ENCODE measurements at regions not wholly inside any gene's neighbourhood (a gene's known extent, or its start where the extent isn't known, plus 50 kb on each side); places are given as distances from the start of the nearest gene placed in this dataset.

DNA sequence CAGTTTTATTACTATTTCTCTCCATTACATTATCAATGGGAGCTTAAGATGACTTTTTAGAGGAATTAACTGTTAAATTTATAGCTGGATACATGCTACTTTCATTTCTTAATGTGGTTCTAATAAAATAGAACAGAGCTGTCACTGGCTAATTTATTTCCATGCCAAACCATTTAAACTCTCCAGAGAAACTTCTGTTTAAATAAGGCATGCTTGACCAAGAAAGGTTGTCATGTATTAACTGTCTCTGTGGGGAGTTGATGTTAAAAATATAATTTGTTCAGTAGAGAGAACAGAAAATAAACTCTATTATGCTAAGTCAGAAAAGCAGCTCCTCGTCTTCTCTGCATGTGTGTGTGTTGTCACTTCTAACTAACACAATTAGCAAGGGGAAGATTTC is 447.4 kb downstream of the SLC16A7 start:
- intact Hi-C loops (cut with DNase I; ENCODE audit: low total_unique reads): no loop called here
- no peaks in the 10 kb centered on the region for H3K4me1 ChIP-seq
- H3K9me3 ChIP-seq: no peaks in the 10 kb centered on the region
- H3K27ac ChIP-seq: no peak overlapping the region
- H3K27me3 ChIP-seq: no peaks in the 10 kb centered on the region
- TF ChIP-seq POLR2AphosphoS5 (IDR thresholded peaks at IDR 0.05) (no peak), POLR2A (IDR thresholded peaks at IDR 0.05) (no peak)
- TF ChIP-seq, protein P1, sequence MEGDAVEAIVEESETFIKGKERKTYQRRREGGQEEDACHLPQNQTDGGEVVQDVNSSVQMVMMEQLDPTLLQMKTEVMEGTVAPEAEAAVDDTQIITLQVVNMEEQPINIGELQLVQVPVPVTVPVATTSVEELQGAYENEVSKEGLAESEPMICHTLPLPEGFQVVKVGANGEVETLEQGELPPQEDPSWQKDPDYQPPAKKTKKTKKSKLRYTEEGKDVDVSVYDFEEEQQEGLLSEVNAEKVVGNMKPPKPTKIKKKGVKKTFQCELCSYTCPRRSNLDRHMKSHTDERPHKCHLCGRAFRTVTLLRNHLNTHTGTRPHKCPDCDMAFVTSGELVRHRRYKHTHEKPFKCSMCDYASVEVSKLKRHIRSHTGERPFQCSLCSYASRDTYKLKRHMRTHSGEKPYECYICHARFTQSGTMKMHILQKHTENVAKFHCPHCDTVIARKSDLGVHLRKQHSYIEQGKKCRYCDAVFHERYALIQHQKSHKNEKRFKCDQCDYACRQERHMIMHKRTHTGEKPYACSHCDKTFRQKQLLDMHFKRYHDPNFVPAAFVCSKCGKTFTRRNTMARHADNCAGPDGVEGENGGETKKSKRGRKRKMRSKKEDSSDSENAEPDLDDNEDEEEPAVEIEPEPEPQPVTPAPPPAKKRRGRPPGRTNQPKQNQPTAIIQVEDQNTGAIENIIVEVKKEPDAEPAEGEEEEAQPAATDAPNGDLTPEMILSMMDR (IDR thresholded peaks at IDR 0.05): no peak
- DNase-seq (ENCODE audit: low spot score in 2 of 2): no peak
- H3K36me3 ChIP-seq: no peaks in the 10 kb centered on the region
- no peak overlapping the region for H3K4me3 ChIP-seq

DNA sequence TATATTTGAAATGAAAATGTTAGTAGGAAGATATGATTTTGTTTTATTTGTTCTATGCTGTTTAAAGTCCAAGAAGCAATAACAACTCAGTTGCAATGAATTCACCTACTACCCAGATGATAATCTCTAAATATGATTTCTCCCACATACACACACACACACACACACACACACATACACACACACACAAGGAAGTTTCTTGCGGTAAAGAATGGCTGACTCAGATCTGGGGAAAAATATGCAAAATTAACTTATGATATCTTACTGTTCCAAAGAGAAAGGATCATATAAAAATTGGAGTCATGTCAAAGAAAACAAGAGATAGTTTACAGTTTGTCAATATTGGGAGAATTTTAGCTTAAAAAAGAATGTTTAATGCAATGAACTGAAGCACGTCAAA is 456.7 kb downstream of the SLC16A7 start:
- no peak overlapping the region for H3K4me3 ChIP-seq
- TF ChIP-seq POLR2A (IDR thresholded peaks at IDR 0.05): no peak
- no peak for TF ChIP-seq POLR2AphosphoS5 (IDR thresholded peaks at IDR 0.05)
- TF ChIP-seq, protein P1 (IDR thresholded peaks at IDR 0.05): no peak
- intact Hi-C loops (cut with DNase I; ENCODE audit: low total_unique reads): no loop called here
- H3K27me3 ChIP-seq: no peaks in the 10 kb centered on the region
- H3K27ac ChIP-seq: no peak overlapping the region
- H3K4me1 ChIP-seq: no peaks in the 10 kb centered on the region
- H3K36me3 ChIP-seq: no peaks in the 10 kb centered on the region
- no peak for DNase-seq (ENCODE audit: low spot score in 2 of 2)
- H3K9me3 ChIP-seq: no peaks in the 10 kb centered on the region

DNA sequence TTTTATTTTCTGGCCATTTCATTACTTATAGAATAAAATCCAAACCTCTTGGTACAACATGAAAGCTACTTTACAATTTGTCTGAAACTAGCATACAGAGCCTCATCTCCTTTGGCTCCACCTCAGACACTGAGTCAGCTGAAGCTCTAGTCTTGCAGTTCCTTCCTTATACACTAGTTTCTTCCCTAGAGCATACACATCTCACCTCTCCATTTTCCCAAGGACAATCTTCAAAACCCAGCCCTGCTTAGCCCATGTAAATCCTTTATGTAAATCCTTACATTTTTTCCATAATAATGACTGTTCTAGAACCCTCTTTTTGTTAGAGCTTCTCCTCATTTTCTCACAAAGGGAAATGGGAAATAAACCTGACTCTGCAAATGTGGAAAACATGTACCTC is 463.4 kb downstream of the SLC16A7 start:
- H3K36me3 ChIP-seq: no peaks in the 10 kb centered on the region
- H3K4me3 ChIP-seq: no peak overlapping the region
- H3K4me1 ChIP-seq: no peaks in the 10 kb centered on the region
- no peaks in the 10 kb centered on the region for H3K27me3 ChIP-seq
- no peak for DNase-seq (ENCODE audit: low spot score in 2 of 2)
- intact Hi-C loops (cut with DNase I; ENCODE audit: low total_unique reads): no loop called here
- no peak for TF ChIP-seq POLR2A (IDR thresholded peaks at IDR 0.05)
- no peak for TF ChIP-seq POLR2AphosphoS5 (IDR thresholded peaks at IDR 0.05)
- TF ChIP-seq, protein P1 (IDR thresholded peaks at IDR 0.05): no peak
- H3K27ac ChIP-seq: no peak overlapping the region
- no peaks in the 10 kb centered on the region for H3K9me3 ChIP-seq

DNA sequence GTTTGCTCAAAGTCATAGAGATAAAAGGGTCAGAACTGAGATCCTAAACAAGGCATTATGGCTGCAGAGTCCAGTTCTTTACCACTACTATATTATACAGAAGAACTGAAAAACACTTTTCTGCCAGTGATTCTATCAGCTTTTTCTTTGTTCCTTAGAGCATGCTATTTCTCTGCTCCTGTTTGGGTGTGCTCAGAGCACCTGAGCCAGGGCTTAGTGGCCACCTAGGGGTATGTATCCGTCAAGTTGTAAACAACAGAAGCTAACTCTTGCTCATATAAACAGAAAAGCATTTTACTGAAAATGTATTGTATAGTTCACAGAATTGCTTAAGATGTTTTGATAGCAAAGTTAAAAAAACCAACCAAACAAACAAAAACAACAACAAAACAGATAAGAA is 470.8 kb downstream of the SLC16A7 start:
- H3K4me3 ChIP-seq: no peak overlapping the region
- intact Hi-C loops (cut with DNase I; ENCODE audit: low total_unique reads): no loop called here
- TF ChIP-seq POLR2A (IDR thresholded peaks at IDR 0.05): no peak
- DNase-seq (ENCODE audit: low spot score in 2 of 2): no peak
- H3K36me3 ChIP-seq: no peaks in the 10 kb centered on the region
- no peaks in the 10 kb centered on the region for H3K4me1 ChIP-seq
- H3K9me3 ChIP-seq: no peaks in the 10 kb centered on the region
- no peaks in the 10 kb centered on the region for H3K27me3 ChIP-seq
- no peak overlapping the region for H3K27ac ChIP-seq

DNA sequence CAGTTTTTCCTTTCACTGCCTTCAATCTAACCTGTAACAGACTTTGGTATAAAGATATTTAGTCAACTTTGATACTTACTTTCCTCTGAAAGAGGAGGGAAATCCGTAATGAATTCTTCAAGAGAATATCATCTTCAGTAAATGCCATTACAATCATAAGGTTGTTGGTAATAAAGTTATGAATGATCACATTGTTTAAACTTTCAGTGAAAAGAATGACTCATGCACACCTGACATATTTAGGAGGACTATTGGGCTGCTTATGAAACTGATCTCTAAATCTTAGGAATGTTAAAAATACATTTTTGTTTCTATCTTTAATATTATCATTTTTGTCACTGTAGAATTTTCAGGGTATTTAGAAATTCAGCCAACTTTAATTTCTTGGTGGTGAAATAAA is 474.7 kb downstream of the SLC16A7 start:
- no peaks in the 10 kb centered on the region for H3K9me3 ChIP-seq
- H3K4me1 ChIP-seq: no peaks in the 10 kb centered on the region
- no peak overlapping the region for H3K4me3 ChIP-seq
- no peak overlapping the region for H3K27ac ChIP-seq
- no peaks in the 10 kb centered on the region for H3K36me3 ChIP-seq
- no peak for DNase-seq (ENCODE audit: low spot score in 2 of 2)
- TF ChIP-seq POLR2A (IDR thresholded peaks at IDR 0.05) (no peak), POLR2AphosphoS5 (IDR thresholded peaks at IDR 0.05) (no peak)
- TF ChIP-seq, protein P1 (IDR thresholded peaks at IDR 0.05): no peak
- intact Hi-C loops (cut with DNase I; ENCODE audit: low total_unique reads): no loop called here
- H3K27me3 ChIP-seq: no peaks in the 10 kb centered on the region

DNA sequence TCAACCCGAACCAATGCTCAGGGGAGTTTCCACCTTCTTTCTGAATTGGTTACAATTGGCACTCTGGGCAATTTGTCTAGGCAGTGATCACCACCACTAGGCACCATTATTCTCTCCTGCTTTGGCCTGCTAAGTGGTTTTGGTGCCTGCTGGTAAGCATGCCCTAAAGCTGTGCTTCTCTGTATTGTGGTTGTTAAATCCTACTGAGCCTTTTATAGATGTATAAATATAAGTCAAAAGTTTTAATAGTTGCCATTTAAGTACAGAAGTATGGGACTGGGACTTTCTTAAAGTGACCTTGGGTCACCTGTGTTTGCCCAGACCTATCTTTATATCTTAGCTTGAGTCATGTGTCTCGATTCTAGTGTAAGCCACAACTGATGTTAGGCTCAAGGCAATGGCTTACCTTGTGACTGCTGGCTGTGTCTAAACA is 475.9 kb downstream of the SLC16A7 start:
- Histone ChIP-seq H3K27me3 (no peaks in the 10 kb centered on the region), H3K27ac (peak overlapping the region in 1 of 2 donors; percentile 18), H3K36me3 (no peaks in the 10 kb centered on the region), H3K4me1 (no peaks in the 10 kb centered on the region), H3K4me3 (no peak overlapping the region), H3K9me3 (no peaks in the 10 kb centered on the region)
- DNase-seq (ENCODE audit: low spot score in 2 of 2): no peak
- TF ChIP-seq POLR2A (IDR thresholded peaks at IDR 0.05): no peak
- TF ChIP-seq, protein P1 (IDR thresholded peaks at IDR 0.05): no peak
- TF ChIP-seq POLR2AphosphoS5 (IDR thresholded peaks at IDR 0.05): no peak
- intact Hi-C loops (cut with DNase I; ENCODE audit: low total_unique reads): no loop called here

All from breast epithelium (tissue), 4 donors.